ENCODE measurements at regions not wholly inside any gene's neighbourhood (a gene's known extent, or its start where the extent isn't known, plus 50 kb on each side); places are given as distances from the start of the nearest gene placed in this dataset.
"Not testable (repeated sequence)": the region's sequence is repeated elsewhere in the genome, so short reads cannot be mapped to it uniquely, and the experiment has no call there.

- TF ChIP-seq CTCF, POLR2A, POLR2AphosphoS5, EP300 (IDR thresholded peaks at IDR 0.05): not testable (repeated sequence)
Measured at GRCh38 chr15:21031703-21032102, 165.6 kb upstream of the POTEB2 start.

Measured in stomach (tissue), 4 donors.